ENCODE measurements at regions not wholly inside any gene's neighbourhood (a gene's known extent, or its start where the extent isn't known, plus 50 kb on each side); places are given as distances from the start of the nearest gene placed in this dataset.
A peak's percentile ranks its signal among the peaks of the same experiment; 100 is the strongest.

DNA sequence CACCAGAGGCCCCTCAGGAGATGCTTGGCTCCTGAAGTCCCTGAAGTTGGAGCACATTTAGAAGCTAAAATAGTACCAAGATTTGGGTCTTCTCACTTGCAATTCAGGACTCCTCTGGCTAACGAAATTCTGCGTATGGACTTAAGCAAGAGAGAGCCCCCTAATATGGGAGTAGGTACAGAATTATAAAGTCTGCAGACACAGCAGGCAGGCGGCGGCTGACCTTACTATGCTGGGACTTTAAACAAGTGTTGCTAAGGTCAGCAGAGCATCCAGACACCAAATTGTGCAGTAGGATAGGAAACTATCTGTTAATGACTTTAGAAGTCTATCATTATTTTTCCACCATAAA lies 104.5 kb upstream of the PDE4B start:
- TF ChIP-seq EZH2phosphoT487 (IDR thresholded peaks at IDR 0.05) (no peak), EZH2 (IDR thresholded peaks at IDR 0.05) (no peak)
- TF ChIP-seq, protein P1, sequence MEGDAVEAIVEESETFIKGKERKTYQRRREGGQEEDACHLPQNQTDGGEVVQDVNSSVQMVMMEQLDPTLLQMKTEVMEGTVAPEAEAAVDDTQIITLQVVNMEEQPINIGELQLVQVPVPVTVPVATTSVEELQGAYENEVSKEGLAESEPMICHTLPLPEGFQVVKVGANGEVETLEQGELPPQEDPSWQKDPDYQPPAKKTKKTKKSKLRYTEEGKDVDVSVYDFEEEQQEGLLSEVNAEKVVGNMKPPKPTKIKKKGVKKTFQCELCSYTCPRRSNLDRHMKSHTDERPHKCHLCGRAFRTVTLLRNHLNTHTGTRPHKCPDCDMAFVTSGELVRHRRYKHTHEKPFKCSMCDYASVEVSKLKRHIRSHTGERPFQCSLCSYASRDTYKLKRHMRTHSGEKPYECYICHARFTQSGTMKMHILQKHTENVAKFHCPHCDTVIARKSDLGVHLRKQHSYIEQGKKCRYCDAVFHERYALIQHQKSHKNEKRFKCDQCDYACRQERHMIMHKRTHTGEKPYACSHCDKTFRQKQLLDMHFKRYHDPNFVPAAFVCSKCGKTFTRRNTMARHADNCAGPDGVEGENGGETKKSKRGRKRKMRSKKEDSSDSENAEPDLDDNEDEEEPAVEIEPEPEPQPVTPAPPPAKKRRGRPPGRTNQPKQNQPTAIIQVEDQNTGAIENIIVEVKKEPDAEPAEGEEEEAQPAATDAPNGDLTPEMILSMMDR (IDR thresholded peaks at IDR 0.05) = no peak
- no peaks in the 10 kb centered on the region for H3F3A ChIP-seq (ENCODE audit: low read depth)
- H3K4me3 Mint-ChIP-seq = no peak overlapping the region
- H3K36me3 ChIP-seq = no peaks in the 10 kb centered on the region
- no peaks in the 10 kb centered on the region for H4K20me1 ChIP-seq (ENCODE audit: low read depth)
- peaks cover 6% of the 10 kb centered on the region for H3K27me3 Mint-ChIP-seq (ENCODE audit: insufficient read depth, low read depth)
- H3K9me3 ChIP-seq (ENCODE audit: low read depth) = no peaks in the 10 kb centered on the region
- H3K9ac ChIP-seq = no peak overlapping the region
- H3K9me3 Mint-ChIP-seq = peaks cover 5% of the 10 kb centered on the region
- no peak overlapping the region for H3K27ac ChIP-seq
- H3K4me1 ChIP-seq = no peaks in the 10 kb centered on the region
- no peak overlapping the region for H3K4me3 ChIP-seq
- no peaks in the 10 kb centered on the region for H3K27me3 ChIP-seq
- no peak overlapping the region for H3K27ac Mint-ChIP-seq
- peaks cover 4% of the 10 kb centered on the region for H3K4me1 Mint-ChIP-seq
- peaks cover 2% of the 10 kb centered on the region for H3K36me3 Mint-ChIP-seq
- H3K4me2 ChIP-seq = no peak overlapping the region
- no peak for DNase-seq (ENCODE audit: low spot score)
- H3K79me2 ChIP-seq (ENCODE audit: low read depth) = no peaks in the 10 kb centered on the region
- peak overlapping the region; percentile 45 for H2AFZ ChIP-seq (replicated peaks)

DNA sequence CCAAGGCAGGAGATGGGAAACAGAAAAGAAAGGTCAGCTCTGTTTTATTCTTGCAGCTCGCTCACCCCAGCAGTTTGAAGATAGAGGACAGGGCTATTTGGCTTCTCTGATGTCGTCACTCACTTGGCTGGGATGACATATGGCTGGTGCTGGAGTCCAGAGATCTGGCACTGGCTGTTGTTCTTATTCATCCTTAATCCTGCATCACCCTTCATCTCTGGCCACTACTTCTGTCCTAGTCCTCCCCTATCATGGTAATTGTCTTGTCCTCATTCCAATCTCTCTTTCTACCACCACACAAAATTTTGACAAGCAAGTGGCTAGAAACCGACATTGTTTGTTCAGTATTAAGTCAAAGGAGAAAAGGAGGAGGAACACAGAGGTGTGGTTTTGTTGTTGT lies 103.8 kb upstream of the PDE4B start:
- no peak overlapping the region for H3K27ac Mint-ChIP-seq
- TF ChIP-seq, protein P1 (IDR thresholded peaks at IDR 0.05) = no peak
- TF ChIP-seq EZH2 (IDR thresholded peaks at IDR 0.05) (no peak), EZH2phosphoT487 (IDR thresholded peaks at IDR 0.05) (no peak)
- no peaks in the 10 kb centered on the region for H4K20me1 ChIP-seq (ENCODE audit: low read depth)
- no peak overlapping the region for H3K9ac ChIP-seq
- H3K9me3 Mint-ChIP-seq = peaks cover 5% of the 10 kb centered on the region
- H3K27me3 ChIP-seq = no peaks in the 10 kb centered on the region
- H3K4me1 Mint-ChIP-seq = peaks cover 4% of the 10 kb centered on the region
- peaks cover 6% of the 10 kb centered on the region for H3K27me3 Mint-ChIP-seq (ENCODE audit: insufficient read depth, low read depth)
- no peaks in the 10 kb centered on the region for H3F3A ChIP-seq (ENCODE audit: low read depth)
- H3K36me3 ChIP-seq = no peaks in the 10 kb centered on the region
- H3K36me3 Mint-ChIP-seq = peaks cover 2% of the 10 kb centered on the region
- no peak overlapping the region for H3K4me2 ChIP-seq
- H3K4me3 ChIP-seq = no peak overlapping the region
- no peaks in the 10 kb centered on the region for H3K9me3 ChIP-seq (ENCODE audit: low read depth)
- H3K79me2 ChIP-seq (ENCODE audit: low read depth) = no peaks in the 10 kb centered on the region
- no peak overlapping the region for H3K27ac ChIP-seq
- DNase-seq (ENCODE audit: low spot score) = no peak
- no peak overlapping the region for H2AFZ ChIP-seq (replicated peaks)
- H3K4me3 Mint-ChIP-seq = no peak overlapping the region
- H3K4me1 ChIP-seq = no peaks in the 10 kb centered on the region

DNA sequence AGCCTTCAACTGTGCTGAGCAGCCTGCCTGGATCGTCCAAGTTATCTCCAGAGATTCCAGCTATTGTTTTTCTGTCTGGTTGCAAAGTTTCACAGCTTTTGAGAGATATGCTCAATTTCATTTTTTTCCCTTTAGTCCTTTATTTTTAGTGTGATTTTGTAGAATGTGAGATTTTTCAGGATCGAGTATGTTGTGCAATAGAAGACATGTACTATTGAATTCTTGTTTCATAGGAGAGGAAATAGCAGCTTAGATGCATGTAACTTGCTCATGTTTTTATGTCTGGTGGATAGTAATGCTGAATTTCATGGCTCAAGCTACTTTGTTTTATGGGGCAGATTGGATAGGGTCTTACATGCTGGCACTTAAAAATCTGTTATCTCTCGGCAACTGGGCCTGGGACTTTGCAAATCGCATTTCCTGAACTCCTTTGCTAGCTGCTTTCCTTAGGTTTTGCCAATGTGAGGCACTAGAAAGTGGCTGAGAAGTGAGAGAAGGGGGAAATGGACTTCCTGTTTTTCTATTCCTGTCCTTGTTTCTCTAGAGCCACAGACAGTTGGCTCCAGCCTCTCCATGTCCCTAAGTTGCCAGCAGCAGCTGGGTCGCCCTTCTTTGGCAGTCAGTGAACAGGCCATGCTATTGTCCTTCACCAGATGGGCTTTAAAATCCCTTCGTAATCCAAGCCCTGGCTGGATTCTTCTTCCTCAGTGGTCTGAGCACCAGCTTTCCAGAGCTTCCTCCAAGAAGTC lies 101.4 kb upstream of the PDE4B start:
- Histone ChIP-seq H4K20me1 (ENCODE audit: low read depth) (no peaks in the 10 kb centered on the region), H3K27ac (no peak overlapping the region), H3K4me1 (no peaks in the 10 kb centered on the region), H3K9me3 (ENCODE audit: low read depth) (no peaks in the 10 kb centered on the region), H3K79me2 (ENCODE audit: low read depth) (no peaks in the 10 kb centered on the region), H3F3A (ENCODE audit: low read depth) (no peaks in the 10 kb centered on the region), H3K4me3 (no peak overlapping the region), H3K9ac (no peak overlapping the region), H3K4me2 (no peak overlapping the region), H2AFZ (replicated peaks) (peak overlapping the region; percentile 19), H3K36me3 (no peaks in the 10 kb centered on the region), H3K27me3 (no peaks in the 10 kb centered on the region)
- TF ChIP-seq EZH2phosphoT487 (IDR thresholded peaks at IDR 0.05) (no peak), EZH2 (IDR thresholded peaks at IDR 0.05) (no peak)
- TF ChIP-seq, protein P1 (IDR thresholded peaks at IDR 0.05) = no peak
- Mint-ChIP-seq H3K4me3 (no peak overlapping the region), H3K4me1 (peaks cover 4% of the 10 kb centered on the region), H3K27ac (no peak overlapping the region), H3K36me3 (peaks cover under 1% of the 10 kb centered on the region), H3K9me3 (peaks cover 3% of the 10 kb centered on the region), H3K27me3 (ENCODE audit: insufficient read depth, low read depth) (peaks cover 5% of the 10 kb centered on the region)
- DNase-seq (ENCODE audit: low spot score) = peak; percentile 8

All from neural progenitor cell (in vitro differentiated cells).